ENCODE measurements at regions not wholly inside any gene's neighbourhood (a gene's known extent, or its start where the extent isn't known, plus 50 kb on each side); places are given as distances from the start of the nearest gene placed in this dataset.

DNA sequence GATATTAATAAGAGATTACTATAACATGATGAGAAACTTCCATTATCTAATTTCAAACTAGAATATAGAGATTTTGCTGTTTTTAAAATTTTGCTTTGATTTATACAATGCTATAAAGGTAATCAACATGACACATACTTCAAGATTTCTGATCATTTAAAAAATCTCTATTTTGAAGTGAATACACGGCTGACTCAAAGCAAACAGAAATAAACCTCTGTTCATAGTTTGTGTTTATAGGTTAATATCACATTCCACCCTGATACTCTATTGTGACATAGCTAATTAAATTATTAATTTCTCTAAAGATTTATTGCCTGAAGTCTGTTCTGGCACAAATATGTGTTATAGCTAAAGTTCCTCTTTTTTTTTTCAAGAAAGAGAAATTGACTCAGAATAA lies 349.2 kb downstream of the TLL1 start:
- Mint-ChIP-seq H3K4me1 (ENCODE audit: low read depth) (no peaks in the 10 kb centered on the region), H3K27ac (no peak overlapping the region), H3K9me3 (no peaks in the 10 kb centered on the region), H3K27me3 (ENCODE audit: low read depth) (no peaks in the 10 kb centered on the region), H3K36me3 (ENCODE audit: low read depth) (no peaks in the 10 kb centered on the region), H3K4me3 (ENCODE audit: low read depth) (no peak overlapping the region)
- no peak for DNase-seq (ENCODE audit: low spot score)
- intact Hi-C loops (cut with micrococcal nuclease), result no loop called here

DNA sequence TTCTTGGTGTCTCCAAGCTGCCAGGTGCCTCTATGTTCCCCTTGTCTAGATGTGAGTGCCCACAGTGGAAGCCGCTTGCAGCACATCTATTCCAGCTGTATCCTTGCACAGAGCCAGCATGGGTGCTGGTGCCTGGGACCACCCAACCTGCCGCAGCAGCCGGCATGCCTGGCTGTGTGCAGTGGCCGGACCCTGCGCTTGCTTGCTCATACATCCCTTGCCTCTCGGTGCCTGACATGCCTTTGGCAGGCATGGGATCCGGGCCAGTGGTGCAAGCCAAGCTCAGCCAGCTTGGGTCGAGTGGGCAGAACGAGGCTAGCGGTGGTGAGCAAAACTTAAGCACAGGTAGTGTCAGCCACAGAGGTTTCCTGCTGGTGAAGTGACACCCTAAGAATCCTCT lies 355.1 kb downstream of the TLL1 start:
- Mint-ChIP-seq H3K4me1 (ENCODE audit: low read depth) (no peaks in the 10 kb centered on the region), H3K27me3 (ENCODE audit: low read depth) (no peaks in the 10 kb centered on the region), H3K36me3 (ENCODE audit: low read depth) (no peaks in the 10 kb centered on the region), H3K4me3 (ENCODE audit: low read depth) (no peak overlapping the region), H3K27ac (no peak overlapping the region), H3K9me3 (no peaks in the 10 kb centered on the region)
- intact Hi-C loops (cut with micrococcal nuclease), result no loop called here
- no peak for DNase-seq (ENCODE audit: low spot score)

DNA sequence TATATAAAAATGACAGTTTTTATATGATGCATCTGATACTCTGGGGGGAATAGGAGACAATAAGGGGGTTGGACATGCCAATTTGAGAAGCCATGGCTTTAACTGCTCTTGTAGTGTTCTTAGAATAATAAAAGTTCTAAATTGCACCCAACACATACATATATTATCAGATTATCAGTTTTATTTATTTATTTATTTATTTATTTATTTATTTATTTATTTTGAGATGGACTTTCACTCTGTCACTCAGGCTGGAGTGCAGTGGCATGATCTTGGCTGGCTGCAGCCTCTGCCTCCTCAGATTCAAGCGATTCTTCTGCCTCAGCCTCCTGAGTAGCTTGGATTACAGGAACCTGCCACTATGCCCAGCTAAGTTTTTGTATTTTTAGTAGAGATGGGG lies 356.8 kb downstream of the TLL1 start:
- no peaks in the 10 kb centered on the region for H3K27me3 Mint-ChIP-seq (ENCODE audit: low read depth)
- intact Hi-C loops (cut with micrococcal nuclease), result no loop called here
- H3K27ac Mint-ChIP-seq, result no peak overlapping the region
- no peaks in the 10 kb centered on the region for H3K36me3 Mint-ChIP-seq (ENCODE audit: low read depth)
- no peak for DNase-seq (ENCODE audit: low spot score)
- H3K9me3 Mint-ChIP-seq, result no peaks in the 10 kb centered on the region
- H3K4me3 Mint-ChIP-seq (ENCODE audit: low read depth), result no peak overlapping the region
- no peaks in the 10 kb centered on the region for H3K4me1 Mint-ChIP-seq (ENCODE audit: low read depth)

DNA sequence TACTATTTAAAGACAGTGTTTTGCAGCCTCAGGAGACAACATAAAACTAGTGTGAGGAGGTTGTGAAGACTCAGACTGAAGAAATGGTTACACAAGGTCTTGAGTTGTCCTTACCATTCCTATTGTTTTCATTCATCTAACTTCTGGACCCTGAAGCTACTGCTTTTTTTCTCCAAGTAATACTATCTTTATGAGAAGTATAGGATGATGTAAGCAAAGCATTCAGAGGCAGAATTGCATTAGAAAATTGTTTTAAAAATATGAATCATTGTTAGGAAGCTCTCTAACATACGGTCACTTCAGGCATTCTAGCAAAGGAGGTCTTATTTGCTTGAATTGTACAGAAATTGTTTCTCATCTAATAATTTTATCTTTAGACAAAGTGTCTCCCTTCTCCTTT lies 357.8 kb downstream of the TLL1 start:
- no peaks in the 10 kb centered on the region for H3K27me3 Mint-ChIP-seq (ENCODE audit: low read depth)
- intact Hi-C loops (cut with micrococcal nuclease), result no loop called here
- no peak overlapping the region for H3K27ac Mint-ChIP-seq
- DNase-seq (ENCODE audit: low spot score), result no peak
- H3K4me1 Mint-ChIP-seq (ENCODE audit: low read depth), result no peaks in the 10 kb centered on the region
- no peaks in the 10 kb centered on the region for H3K9me3 Mint-ChIP-seq
- no peaks in the 10 kb centered on the region for H3K36me3 Mint-ChIP-seq (ENCODE audit: low read depth)
- no peak overlapping the region for H3K4me3 Mint-ChIP-seq (ENCODE audit: low read depth)

DNA sequence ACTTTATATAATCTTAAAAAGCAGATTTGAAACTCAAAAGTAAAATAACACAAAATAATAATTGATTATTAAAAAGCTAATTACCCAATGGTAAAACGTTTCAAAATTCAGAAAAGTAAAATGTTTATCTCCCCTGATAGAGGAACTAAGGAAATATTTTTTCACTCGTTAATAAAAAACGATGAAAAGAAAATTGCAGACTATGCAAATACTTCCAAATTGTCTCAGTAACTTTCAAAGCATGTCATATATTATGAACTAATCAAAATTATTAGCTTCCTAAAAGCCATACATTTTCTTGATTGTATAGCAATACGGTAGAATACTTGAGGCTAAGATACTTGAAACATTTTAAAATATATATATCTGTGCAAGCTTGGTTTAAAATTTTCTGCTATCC lies 366.3 kb downstream of the TLL1 start:
- DNase-seq (ENCODE audit: low spot score), result no peak
- no peaks in the 10 kb centered on the region for H3K4me1 Mint-ChIP-seq (ENCODE audit: low read depth)
- no peaks in the 10 kb centered on the region for H3K36me3 Mint-ChIP-seq (ENCODE audit: low read depth)
- intact Hi-C loops (cut with micrococcal nuclease), result no loop called here
- no peak overlapping the region for H3K4me3 Mint-ChIP-seq (ENCODE audit: low read depth)
- H3K27me3 Mint-ChIP-seq (ENCODE audit: low read depth), result no peaks in the 10 kb centered on the region
- H3K9me3 Mint-ChIP-seq, result no peaks in the 10 kb centered on the region
- no peak overlapping the region for H3K27ac Mint-ChIP-seq

DNA sequence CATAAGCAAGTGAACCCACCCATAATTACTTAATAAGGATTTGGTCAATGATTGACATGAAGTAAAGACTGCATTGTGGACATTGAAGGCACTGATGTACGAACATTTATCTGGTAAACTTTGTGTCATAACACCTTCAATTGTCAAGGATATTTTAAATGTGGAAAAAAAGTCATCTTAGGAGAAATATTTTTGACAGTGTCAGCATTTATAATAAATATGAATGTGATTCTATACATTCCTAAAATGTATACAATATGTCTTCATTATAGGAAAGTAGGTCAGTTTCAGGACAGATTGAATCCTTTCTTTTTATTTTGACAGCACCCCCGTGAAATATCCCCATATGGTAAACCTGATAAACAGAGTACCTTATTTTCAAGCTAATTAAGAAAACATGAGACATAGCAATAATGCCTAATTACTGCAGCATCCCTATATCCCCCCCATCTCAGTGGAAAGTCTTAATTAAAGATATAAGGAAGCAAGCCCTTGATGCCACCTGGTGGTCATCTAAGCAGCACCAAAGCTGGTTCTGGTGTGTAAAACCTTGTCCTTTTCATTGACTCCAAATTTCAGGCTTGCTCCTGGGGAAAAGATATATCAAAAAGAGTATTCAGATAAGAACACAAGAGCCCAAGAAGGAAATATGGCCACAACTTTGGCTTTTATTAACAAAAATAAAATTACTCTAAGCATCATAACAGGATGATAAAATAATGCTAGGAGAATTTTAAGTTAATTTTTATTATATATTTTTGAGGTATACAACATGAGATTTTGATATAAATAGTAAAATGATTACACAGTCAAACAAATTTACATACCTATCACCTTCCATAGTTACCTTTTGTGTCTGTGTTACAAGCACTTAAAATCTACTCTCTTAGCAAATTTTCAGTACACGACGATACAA lies 379.7 kb downstream of the TLL1 start:
- Mint-ChIP-seq H3K4me1 (ENCODE audit: low read depth) (no peaks in the 10 kb centered on the region), H3K36me3 (ENCODE audit: low read depth) (no peaks in the 10 kb centered on the region), H3K9me3 (no peaks in the 10 kb centered on the region), H3K27me3 (ENCODE audit: low read depth) (no peaks in the 10 kb centered on the region), H3K4me3 (ENCODE audit: low read depth) (no peak overlapping the region), H3K27ac (no peak overlapping the region)
- intact Hi-C loops (cut with micrococcal nuclease), result no loop called here
- DNase-seq (ENCODE audit: low spot score), result no peak

DNA sequence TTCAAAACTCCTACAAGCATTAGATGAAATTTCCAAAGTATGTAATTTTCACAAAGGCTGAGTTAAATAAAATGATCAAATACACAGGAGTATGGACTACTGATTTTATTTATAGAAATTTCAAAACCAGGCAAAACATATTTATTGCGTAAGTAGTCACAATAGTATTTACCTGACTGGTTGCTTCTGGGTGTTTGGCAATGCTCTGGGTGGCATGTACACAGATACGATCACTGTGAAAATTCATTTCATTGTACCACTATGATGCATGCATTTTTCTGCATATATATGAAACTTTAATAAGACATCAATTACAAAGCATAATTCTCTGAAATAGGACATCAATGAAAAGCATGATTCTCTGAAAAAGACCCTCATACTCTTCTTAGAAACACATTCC lies 384.2 kb downstream of the TLL1 start:
- Mint-ChIP-seq H3K27me3 (ENCODE audit: low read depth) (no peaks in the 10 kb centered on the region), H3K27ac (no peak overlapping the region), H3K36me3 (ENCODE audit: low read depth) (no peaks in the 10 kb centered on the region), H3K4me3 (ENCODE audit: low read depth) (no peak overlapping the region), H3K9me3 (no peaks in the 10 kb centered on the region), H3K4me1 (ENCODE audit: low read depth) (no peaks in the 10 kb centered on the region)
- intact Hi-C loops (cut with micrococcal nuclease), result no loop called here
- no peak for DNase-seq (ENCODE audit: low spot score)

DNA sequence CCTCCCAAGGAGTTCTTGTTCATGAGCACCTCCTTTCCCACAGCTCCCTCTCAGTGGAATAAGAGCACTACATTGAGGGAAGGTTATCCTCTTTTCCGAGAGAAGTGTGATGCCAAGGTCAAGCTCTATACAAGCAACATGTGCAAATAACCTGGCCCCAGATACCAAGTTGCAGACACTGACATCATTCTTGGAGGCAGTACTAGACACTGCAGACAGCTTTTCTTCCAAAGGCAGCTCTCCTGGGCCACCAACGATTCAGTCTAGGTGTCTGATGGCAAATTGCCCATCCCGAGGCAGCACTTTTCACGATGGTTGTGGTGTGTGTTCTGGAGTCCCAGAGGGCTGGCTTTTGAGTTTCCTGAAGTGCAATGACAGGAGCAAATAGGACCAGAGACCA lies 384.9 kb downstream of the TLL1 start:
- DNase-seq (ENCODE audit: low spot score), result no peak
- Mint-ChIP-seq H3K4me1 (ENCODE audit: low read depth) (no peaks in the 10 kb centered on the region), H3K27ac (no peak overlapping the region), H3K4me3 (ENCODE audit: low read depth) (no peak overlapping the region), H3K9me3 (no peaks in the 10 kb centered on the region), H3K36me3 (ENCODE audit: low read depth) (no peaks in the 10 kb centered on the region), H3K27me3 (ENCODE audit: low read depth) (no peaks in the 10 kb centered on the region)
- intact Hi-C loops (cut with micrococcal nuclease), result no loop called here

DNA sequence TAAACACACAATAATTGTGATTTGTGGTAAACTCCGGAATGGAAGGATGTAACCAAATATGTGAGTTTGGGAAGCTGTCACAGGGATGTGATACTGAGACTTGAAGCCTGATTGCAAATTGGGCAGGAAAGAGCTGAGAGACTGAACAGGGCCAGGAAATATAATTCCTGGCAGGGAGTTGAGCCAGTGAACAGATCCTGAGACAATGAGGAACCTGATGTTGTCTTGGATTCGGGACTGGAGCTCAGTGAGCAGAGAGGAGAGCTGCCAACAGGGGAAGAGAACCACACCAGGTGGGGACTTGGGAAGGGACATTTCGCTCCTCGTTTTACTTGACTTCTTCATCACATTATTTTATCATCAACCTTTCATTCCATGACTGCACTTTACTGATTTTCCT lies 386.0 kb downstream of the TLL1 start:
- Mint-ChIP-seq H3K27me3 (ENCODE audit: low read depth) (no peaks in the 10 kb centered on the region), H3K9me3 (no peaks in the 10 kb centered on the region), H3K36me3 (ENCODE audit: low read depth) (no peaks in the 10 kb centered on the region), H3K4me3 (ENCODE audit: low read depth) (no peak overlapping the region), H3K4me1 (ENCODE audit: low read depth) (no peaks in the 10 kb centered on the region), H3K27ac (no peak overlapping the region)
- DNase-seq (ENCODE audit: low spot score), result no peak
- intact Hi-C loops (cut with micrococcal nuclease), result no loop called here

DNA sequence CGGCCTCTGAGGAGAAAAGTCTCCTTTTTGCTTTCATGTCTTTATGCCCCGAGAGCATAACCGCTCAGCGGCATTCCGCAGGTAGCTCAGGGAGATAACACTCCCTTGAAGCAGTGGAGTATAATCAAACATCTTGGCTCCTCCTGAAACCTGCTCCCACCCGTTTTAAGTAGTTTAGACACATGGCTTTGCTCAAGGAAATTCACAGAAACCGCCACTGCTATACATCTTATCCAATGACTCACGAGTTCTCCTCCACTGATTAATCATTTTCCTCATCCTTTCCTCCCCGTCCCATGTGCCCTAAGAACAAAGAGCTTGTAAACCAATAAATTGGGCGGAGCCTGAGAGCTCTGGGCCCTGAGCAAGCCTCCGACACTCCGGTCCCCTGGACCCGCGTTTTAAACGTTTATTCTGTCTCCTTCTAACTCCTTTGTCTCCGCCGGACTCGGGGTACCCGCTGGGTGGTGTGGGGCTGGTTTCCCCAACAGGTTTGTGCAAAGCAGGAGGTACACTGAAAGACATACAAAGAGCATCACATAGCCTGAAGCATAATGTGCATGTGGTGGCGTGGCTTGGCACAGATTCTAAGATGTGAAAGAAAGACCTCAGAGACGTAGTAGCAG lies 401.2 kb downstream of the TLL1 start:
- Mint-ChIP-seq H3K27ac (no peak overlapping the region), H3K4me1 (ENCODE audit: low read depth) (peaks cover 1% of the 10 kb centered on the region), H3K9me3 (no peaks in the 10 kb centered on the region), H3K4me3 (ENCODE audit: low read depth) (no peak overlapping the region), H3K27me3 (ENCODE audit: low read depth) (no peaks in the 10 kb centered on the region), H3K36me3 (ENCODE audit: low read depth) (no peaks in the 10 kb centered on the region)
- intact Hi-C loops (cut with micrococcal nuclease), result no loop called here
- no peak for DNase-seq (ENCODE audit: low spot score)

DNA sequence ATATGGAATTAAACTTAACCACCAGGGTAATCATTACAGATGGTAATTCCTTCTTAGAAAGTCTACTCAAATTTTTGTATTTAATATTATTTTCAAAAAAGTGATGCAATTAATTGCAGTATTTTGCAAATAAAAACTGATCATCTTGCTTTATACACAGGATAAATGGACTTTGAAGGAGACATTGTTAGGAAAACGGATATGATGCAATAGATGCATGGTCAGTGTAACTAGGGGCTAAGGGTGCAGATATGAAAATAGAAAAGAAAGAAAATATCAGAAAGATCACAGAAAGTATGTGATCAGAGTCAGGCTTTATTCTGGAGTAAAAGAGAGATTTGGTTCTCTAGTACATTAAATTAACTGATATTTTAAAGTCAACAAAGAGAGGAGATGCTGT lies 401.7 kb downstream of the TLL1 start:
- H3K36me3 Mint-ChIP-seq (ENCODE audit: low read depth), result no peaks in the 10 kb centered on the region
- peaks cover 1% of the 10 kb centered on the region for H3K4me1 Mint-ChIP-seq (ENCODE audit: low read depth)
- H3K27me3 Mint-ChIP-seq (ENCODE audit: low read depth), result no peaks in the 10 kb centered on the region
- no peak for DNase-seq (ENCODE audit: low spot score)
- no peak overlapping the region for H3K4me3 Mint-ChIP-seq (ENCODE audit: low read depth)
- intact Hi-C loops (cut with micrococcal nuclease), result no loop called here
- H3K27ac Mint-ChIP-seq, result no peak overlapping the region
- H3K9me3 Mint-ChIP-seq, result no peaks in the 10 kb centered on the region

DNA sequence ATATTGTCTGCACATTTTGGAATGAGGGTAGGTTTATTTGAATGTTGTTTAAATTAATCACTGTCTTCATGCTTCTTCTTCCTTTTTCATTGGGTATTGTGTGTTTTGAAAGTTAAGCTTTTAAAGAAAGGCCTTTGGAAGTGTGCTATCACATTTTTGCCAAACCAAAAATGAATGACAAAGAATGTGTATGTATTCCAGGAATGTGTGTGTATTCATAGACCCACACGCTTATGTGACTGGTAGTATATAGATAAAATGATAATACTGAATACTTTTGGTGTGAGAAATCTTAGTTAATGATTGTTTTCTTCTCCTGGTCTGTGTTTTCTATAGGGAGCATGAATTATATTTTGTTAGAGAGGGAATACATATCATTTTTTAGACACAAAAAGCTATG lies 404.4 kb downstream of the TLL1 start:
- no peaks in the 10 kb centered on the region for H3K36me3 Mint-ChIP-seq (ENCODE audit: low read depth)
- peaks cover 1% of the 10 kb centered on the region for H3K4me1 Mint-ChIP-seq (ENCODE audit: low read depth)
- no peak overlapping the region for H3K27ac Mint-ChIP-seq

DNA sequence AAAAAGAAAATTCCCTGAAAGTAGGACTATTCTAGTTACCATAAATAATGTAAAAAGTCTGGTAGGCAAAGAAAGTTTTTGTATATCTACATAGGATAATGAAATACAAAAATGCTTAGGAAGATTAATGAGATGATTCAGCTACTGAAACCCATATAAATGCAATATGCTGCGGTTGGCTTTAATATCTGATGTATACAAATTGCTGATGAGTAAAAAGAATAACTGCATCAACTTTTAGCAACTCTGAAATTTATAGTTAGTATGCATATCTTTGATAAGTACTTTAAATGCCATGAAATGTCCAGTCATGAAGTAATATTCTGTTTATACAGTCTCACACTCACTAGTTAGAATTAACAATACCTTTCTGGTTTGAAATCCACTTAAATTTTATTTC lies 404.8 kb downstream of the TLL1 start:
- DNase-seq (ENCODE audit: low spot score), result no peak
- intact Hi-C loops (cut with micrococcal nuclease), result no loop called here
- H3K4me1 Mint-ChIP-seq (ENCODE audit: low read depth), result peaks cover 1% of the 10 kb centered on the region
- no peaks in the 10 kb centered on the region for H3K9me3 Mint-ChIP-seq
- no peak overlapping the region for H3K27ac Mint-ChIP-seq
- H3K4me3 Mint-ChIP-seq (ENCODE audit: low read depth), result no peak overlapping the region
- H3K36me3 Mint-ChIP-seq (ENCODE audit: low read depth), result no peaks in the 10 kb centered on the region
- H3K27me3 Mint-ChIP-seq (ENCODE audit: low read depth), result no peaks in the 10 kb centered on the region

More for the DNA sequence above, 404.4 kb downstream of the TLL1 start:
- no peak for DNase-seq (ENCODE audit: low spot score)
- intact Hi-C loops (cut with micrococcal nuclease), result no loop called here
- Mint-ChIP-seq H3K9me3 (no peaks in the 10 kb centered on the region), H3K4me3 (ENCODE audit: low read depth) (no peak overlapping the region), H3K27me3 (ENCODE audit: low read depth) (no peaks in the 10 kb centered on the region)
